ENCODE measurements at regions not wholly inside any gene's neighbourhood (a gene's known extent, or its start where the extent isn't known, plus 50 kb on each side); places are given as distances from the start of the nearest gene placed in this dataset.

GRCh38 chr14:32265584-32265983 lies 62.5 kb upstream of the RNU6-8 start:
- Histone ChIP-seq H3K36me3 (ENCODE audit: control insufficient read depth in 4 of 4, insufficient read depth in 3 of 4, low read depth in 1 of 4, low read length in 3 of 4) (no peaks in the 10 kb centered on the region), H3K4me3 (ENCODE audit: low read depth in 1 of 3, low read length in 3 of 3) (no peak overlapping the region), H3K27me3 (ENCODE audit: control insufficient read depth in 4 of 4, insufficient read depth in 4 of 4, low read length in 3 of 4) (no peaks in the 10 kb centered on the region), H3K9ac (ENCODE audit: low read depth in 1 of 2, low read length in 2 of 2) (no peak overlapping the region), H3K9me3 (ENCODE audit: control insufficient read depth in 4 of 4, low read length in 3 of 4) (peaks cover 0 to 2% (median 0%) of the 10 kb centered on the region in 4 donors), H3K4me1 (ENCODE audit: control insufficient read depth in 4 of 4, insufficient read depth in 4 of 4, low read length in 3 of 4) (no peaks in the 10 kb centered on the region), H3K27ac (ENCODE audit: low read depth in 1 of 2, low read length in 2 of 2) (no peak overlapping the region)
- TF ChIP-seq REST (IDR thresholded peaks at IDR 0.05) (no peak), FOXA1 (IDR thresholded peaks at IDR 0.05) (no peak), SP1 (IDR thresholded peaks at IDR 0.05) (no peak), YY1 (IDR thresholded peaks at IDR 0.05) (no peak), RAD21 (IDR thresholded peaks at IDR 0.05) (no peak), NR2F2 (IDR thresholded peaks at IDR 0.05) (no peak), FOXA2 (IDR thresholded peaks at IDR 0.05) (no peak), JUND (IDR thresholded peaks at IDR 0.05) (no peak), MAX (IDR thresholded peaks at IDR 0.05) (no peak), ZBTB33 (IDR thresholded peaks at IDR 0.05) (no peak), HNF4A (conservative IDR thresholded peaks at IDR 0.05) (no peak), CTCF (IDR thresholded peaks at IDR 0.05; ENCODE audit: low read depth, low read length, missing input control) (no peak)
- WGBS, result 92% methylated on average over 2 of the region's 2 CpGs
- no peak for DNase-seq (ENCODE audit: low spot score)

- TF ChIP-seq SP1 (IDR thresholded peaks at IDR 0.05) (no peak), YY1 (IDR thresholded peaks at IDR 0.05) (no peak), REST (IDR thresholded peaks at IDR 0.05) (no peak), FOXA2 (IDR thresholded peaks at IDR 0.05) (no peak), RXRA (IDR thresholded peaks at IDR 0.05) (no peak), JUND (IDR thresholded peaks at IDR 0.05) (no peak), NR2F2 (IDR thresholded peaks at IDR 0.05) (no peak), HNF4A (conservative IDR thresholded peaks at IDR 0.05) (no peak), ZBTB33 (IDR thresholded peaks at IDR 0.05) (no peak), EGR1 (IDR thresholded peaks at IDR 0.05; ENCODE audit: low read depth in 2 of 2) (no peak), CTCF (IDR thresholded peaks at IDR 0.05; ENCODE audit: low read depth, low read length, missing input control) (no peak)
- TF ChIP-seq, protein P1, sequence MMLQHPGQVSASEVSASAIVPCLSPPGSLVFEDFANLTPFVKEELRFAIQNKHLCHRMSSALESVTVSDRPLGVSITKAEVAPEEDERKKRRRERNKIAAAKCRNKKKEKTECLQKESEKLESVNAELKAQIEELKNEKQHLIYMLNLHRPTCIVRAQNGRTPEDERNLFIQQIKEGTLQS (IDR thresholded peaks at IDR 0.05), result no peak
- H3K4me3 ChIP-seq (ENCODE audit: low read depth in 1 of 3, low read length in 3 of 3), result no peak overlapping the region
- peaks cover 0 to 1% (median 0%) of the 10 kb centered on the region in 4 donors for H3K9me3 ChIP-seq (ENCODE audit: control insufficient read depth in 4 of 4, low read length in 3 of 4)
- no peak for DNase-seq (ENCODE audit: low spot score)
- H3K4me1 ChIP-seq (ENCODE audit: control insufficient read depth in 4 of 4, insufficient read depth in 4 of 4, low read length in 3 of 4), result no peaks in the 10 kb centered on the region
- H3K9ac ChIP-seq (ENCODE audit: low read depth in 1 of 2, low read length in 2 of 2), result no peak overlapping the region
- 84% methylated on average over 3 of the region's 3 CpGs for WGBS
- no peaks in the 10 kb centered on the region for H3K27me3 ChIP-seq (ENCODE audit: control insufficient read depth in 4 of 4, insufficient read depth in 4 of 4, low read length in 3 of 4)
- H3K36me3 ChIP-seq (ENCODE audit: control insufficient read depth in 4 of 4, insufficient read depth in 3 of 4, low read depth in 1 of 4, low read length in 3 of 4), result no peaks in the 10 kb centered on the region
- no peak overlapping the region for H3K27ac ChIP-seq (ENCODE audit: low read depth in 1 of 2, low read length in 2 of 2)
These were observed 51.1 kb upstream of the AKAP6 start for GRCh38 chr14:32277998-32278397.

All from liver (tissue), 8 donors.